ENCODE measurements at regions not wholly inside any gene's neighbourhood (a gene's known extent, or its start where the extent isn't known, plus 50 kb on each side); places are given as distances from the start of the nearest gene placed in this dataset.

- H3K27ac Mint-ChIP-seq: no peak overlapping the region
- no peaks in the 10 kb centered on the region for H3K36me3 Mint-ChIP-seq (ENCODE audit: low read depth)
- DNase-seq (ENCODE audit: low spot score): no peak
- intact Hi-C loops (cut with micrococcal nuclease): no loop called here
- no peaks in the 10 kb centered on the region for H3K4me1 Mint-ChIP-seq (ENCODE audit: low read depth)
- no peaks in the 10 kb centered on the region for H3K9me3 Mint-ChIP-seq
- H3K4me3 Mint-ChIP-seq (ENCODE audit: low read depth): no peak overlapping the region
- peaks cover 24% of the 10 kb centered on the region for H3K27me3 Mint-ChIP-seq (ENCODE audit: low read depth)
Measured at GRCh38 chr11:134539285-134539684, 127.2 kb upstream of the B3GAT1 start.

DNA sequence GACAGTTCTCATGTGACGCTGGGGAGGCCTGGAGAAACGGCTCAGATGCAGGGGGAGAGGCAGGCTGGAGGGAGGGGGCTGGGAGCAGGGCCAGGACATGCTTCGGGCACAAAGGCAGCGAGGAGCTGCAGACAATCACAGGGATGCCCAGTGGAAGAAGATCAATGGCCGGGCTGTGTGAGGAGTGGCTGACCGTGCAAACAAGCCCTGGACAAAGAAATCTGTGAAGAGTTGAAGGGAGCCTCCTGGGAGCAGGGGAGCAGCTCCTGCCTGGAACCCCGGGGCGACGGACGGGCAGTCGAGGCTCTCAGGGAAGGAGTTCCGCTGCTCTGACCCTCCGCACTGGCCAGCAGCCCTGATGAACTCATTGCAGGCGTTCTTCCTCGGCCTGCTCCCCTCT lies 126.7 kb upstream of the B3GAT1 start:
- no peak for DNase-seq (ENCODE audit: low spot score)

DNA sequence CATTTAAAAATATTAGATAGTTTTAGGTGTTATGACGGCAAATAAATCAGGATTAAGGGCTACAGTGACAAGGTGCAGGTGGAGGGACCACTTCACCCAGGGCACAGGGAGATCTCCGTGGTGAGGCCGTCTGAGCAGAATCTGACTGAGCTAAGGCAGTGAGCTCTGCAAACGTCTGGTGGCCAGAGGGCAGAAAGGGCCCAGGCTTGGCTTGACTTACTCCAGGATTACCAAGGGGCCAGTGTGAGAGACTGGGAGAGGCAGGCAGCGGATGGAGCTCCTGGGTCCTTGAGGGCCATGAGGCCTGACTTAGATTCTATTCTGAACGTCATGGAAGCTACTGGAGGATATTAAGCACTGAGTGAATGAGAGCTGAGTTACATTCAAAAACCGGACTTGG lies 125.9 kb upstream of the B3GAT1 start:
- H3K4me3 Mint-ChIP-seq (ENCODE audit: low read depth): no peak overlapping the region
- no peaks in the 10 kb centered on the region for H3K4me1 Mint-ChIP-seq (ENCODE audit: low read depth)
- no peak overlapping the region for H3K27ac Mint-ChIP-seq
- intact Hi-C loops (cut with micrococcal nuclease): no loop called here
- DNase-seq (ENCODE audit: low spot score): no peak
- no peaks in the 10 kb centered on the region for H3K9me3 Mint-ChIP-seq
- peaks cover 27% of the 10 kb centered on the region for H3K27me3 Mint-ChIP-seq (ENCODE audit: low read depth)
- H3K36me3 Mint-ChIP-seq (ENCODE audit: low read depth): no peaks in the 10 kb centered on the region

More for the DNA sequence above, 126.7 kb upstream of the B3GAT1 start:
- Mint-ChIP-seq H3K4me3 (ENCODE audit: low read depth) (no peak overlapping the region), H3K27ac (no peak overlapping the region), H3K36me3 (ENCODE audit: low read depth) (no peaks in the 10 kb centered on the region), H3K9me3 (no peaks in the 10 kb centered on the region), H3K4me1 (ENCODE audit: low read depth) (no peaks in the 10 kb centered on the region), H3K27me3 (ENCODE audit: low read depth) (peaks cover 27% of the 10 kb centered on the region)
- intact Hi-C loops (cut with micrococcal nuclease): no loop called here

DNA sequence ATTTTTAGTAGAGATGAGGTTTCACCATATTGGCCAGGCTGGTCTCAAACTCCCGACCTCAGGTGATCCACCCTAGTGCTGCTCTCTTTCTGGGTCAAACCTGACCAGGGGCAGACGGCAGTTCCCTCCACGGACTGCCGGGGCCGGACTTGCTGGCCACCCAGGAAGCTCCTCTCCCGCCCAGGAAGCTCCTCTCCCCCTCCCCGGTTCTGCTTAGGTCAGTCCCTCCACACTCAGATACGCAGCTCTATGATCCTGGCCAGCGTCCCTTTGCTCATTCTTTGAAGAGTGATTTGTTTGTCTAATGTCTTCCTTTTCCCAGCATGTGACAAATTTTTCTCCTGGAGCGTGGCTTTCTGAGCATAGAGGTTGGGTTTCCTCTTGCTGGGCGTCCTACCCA lies 125.3 kb upstream of the B3GAT1 start:
- no peak for DNase-seq (ENCODE audit: low spot score)
- Mint-ChIP-seq H3K27me3 (ENCODE audit: low read depth) (peaks cover 27% of the 10 kb centered on the region), H3K4me3 (ENCODE audit: low read depth) (no peak overlapping the region), H3K4me1 (ENCODE audit: low read depth) (no peaks in the 10 kb centered on the region), H3K36me3 (ENCODE audit: low read depth) (no peaks in the 10 kb centered on the region), H3K9me3 (no peaks in the 10 kb centered on the region), H3K27ac (no peak overlapping the region)
- intact Hi-C loops (cut with micrococcal nuclease): no loop called here

DNA sequence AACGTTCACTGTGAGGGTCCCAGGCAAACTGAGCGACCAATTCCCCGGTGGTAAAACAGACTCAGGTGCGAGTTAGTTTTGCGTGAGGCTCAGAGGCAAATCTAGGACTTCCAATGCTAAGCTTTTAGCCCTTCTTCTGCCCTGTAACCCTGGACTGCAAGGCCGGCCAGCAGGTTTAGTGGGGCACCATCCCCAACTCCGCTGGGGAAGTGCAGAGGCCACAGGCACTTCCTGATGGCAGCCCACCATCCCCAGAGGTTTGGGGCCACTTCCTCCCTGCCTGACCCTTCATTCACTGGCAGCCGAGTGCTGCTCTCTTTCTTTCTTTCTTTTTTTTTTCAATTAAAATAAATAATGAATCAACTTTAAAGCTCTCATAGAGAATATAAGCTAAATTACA lies 124.6 kb upstream of the B3GAT1 start:
- H3K4me3 Mint-ChIP-seq (ENCODE audit: low read depth): no peak overlapping the region
- DNase-seq (ENCODE audit: low spot score): no peak
- H3K9me3 Mint-ChIP-seq: no peaks in the 10 kb centered on the region
- no peaks in the 10 kb centered on the region for H3K4me1 Mint-ChIP-seq (ENCODE audit: low read depth)
- no peaks in the 10 kb centered on the region for H3K36me3 Mint-ChIP-seq (ENCODE audit: low read depth)
- no peak overlapping the region for H3K27ac Mint-ChIP-seq
- peaks cover 27% of the 10 kb centered on the region for H3K27me3 Mint-ChIP-seq (ENCODE audit: low read depth)
- intact Hi-C loops (cut with micrococcal nuclease): no loop called here

DNA sequence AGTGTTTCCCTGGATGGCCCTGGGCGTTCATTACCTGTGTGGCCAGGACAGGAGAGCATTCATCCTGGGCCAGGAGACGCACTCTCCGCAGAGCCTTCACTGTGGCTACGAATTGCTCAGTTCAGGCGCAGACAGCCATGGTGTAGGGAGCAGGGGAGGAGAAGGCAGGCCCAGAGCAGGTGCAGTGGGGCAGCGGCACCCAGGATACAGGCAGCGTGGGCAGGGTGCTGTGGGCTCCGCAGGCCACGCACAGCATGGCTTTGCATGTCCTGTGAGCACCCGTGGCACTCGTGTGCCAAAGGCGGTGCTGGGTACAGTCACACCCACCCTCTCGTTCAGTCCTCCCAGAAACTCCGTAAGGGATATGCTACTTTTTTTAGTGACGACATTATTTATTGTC lies 124.2 kb upstream of the B3GAT1 start:
- intact Hi-C loops (cut with micrococcal nuclease): no loop called here
- no peaks in the 10 kb centered on the region for H3K4me1 Mint-ChIP-seq (ENCODE audit: low read depth)

GRCh38 chr11:134535029-134536025 lies 123.3 kb upstream of the B3GAT1 start:
- Mint-ChIP-seq H3K27ac (no peak overlapping the region), H3K36me3 (ENCODE audit: low read depth) (no peaks in the 10 kb centered on the region), H3K9me3 (no peaks in the 10 kb centered on the region), H3K27me3 (ENCODE audit: low read depth) (peaks cover 25% of the 10 kb centered on the region), H3K4me1 (ENCODE audit: low read depth) (no peaks in the 10 kb centered on the region), H3K4me3 (ENCODE audit: low read depth) (no peak overlapping the region)
- intact Hi-C loops (cut with micrococcal nuclease): no loop called here
- no peak for DNase-seq (ENCODE audit: low spot score)

More for the DNA sequence above, 124.2 kb upstream of the B3GAT1 start:
- Mint-ChIP-seq H3K9me3 (no peaks in the 10 kb centered on the region), H3K27me3 (ENCODE audit: low read depth) (peaks cover 27% of the 10 kb centered on the region), H3K27ac (no peak overlapping the region), H3K4me3 (ENCODE audit: low read depth) (no peak overlapping the region), H3K36me3 (ENCODE audit: low read depth) (no peaks in the 10 kb centered on the region)
- DNase-seq (ENCODE audit: low spot score): no peak

- H3K27ac Mint-ChIP-seq: no peak overlapping the region
- DNase-seq (ENCODE audit: low spot score): no peak
- no peaks in the 10 kb centered on the region for H3K4me1 Mint-ChIP-seq (ENCODE audit: low read depth)
- no peak overlapping the region for H3K4me3 Mint-ChIP-seq (ENCODE audit: low read depth)
- no peaks in the 10 kb centered on the region for H3K36me3 Mint-ChIP-seq (ENCODE audit: low read depth)
- no peaks in the 10 kb centered on the region for H3K9me3 Mint-ChIP-seq
- intact Hi-C loops (cut with micrococcal nuclease): no loop called here
- H3K27me3 Mint-ChIP-seq (ENCODE audit: low read depth): peaks cover 25% of the 10 kb centered on the region
Measured at GRCh38 chr11:134533511-134533910, 121.5 kb upstream of the B3GAT1 start.

DNA sequence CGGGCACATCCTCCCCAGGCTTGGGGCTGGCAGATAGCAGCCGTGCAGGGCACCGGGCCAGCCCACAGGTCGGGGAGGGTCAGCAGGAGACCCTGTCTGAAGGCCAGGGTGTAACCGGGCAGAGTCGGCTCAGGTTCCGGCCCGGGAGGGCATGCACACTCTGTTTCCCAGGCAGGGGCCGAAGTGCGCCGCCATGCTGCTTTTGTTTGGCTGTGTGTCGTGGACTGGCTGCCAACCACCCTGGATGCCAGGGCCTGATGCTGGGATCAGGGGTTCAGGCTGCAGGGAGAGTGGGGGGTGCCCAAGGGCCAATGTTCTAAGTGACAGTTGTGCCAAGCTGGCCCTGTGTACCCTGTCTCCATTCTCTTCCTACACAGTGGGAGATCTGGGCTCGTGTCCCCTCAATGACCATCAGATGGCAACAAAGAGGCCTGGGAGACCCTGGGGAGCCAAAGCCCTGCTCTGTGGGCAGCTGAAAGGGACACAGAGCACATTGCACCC lies 120.9 kb upstream of the B3GAT1 start:
- Mint-ChIP-seq H3K4me3 (ENCODE audit: low read depth) (no peak overlapping the region), H3K4me1 (ENCODE audit: low read depth) (no peaks in the 10 kb centered on the region), H3K36me3 (ENCODE audit: low read depth) (no peaks in the 10 kb centered on the region), H3K27ac (no peak overlapping the region), H3K27me3 (ENCODE audit: low read depth) (peaks cover 21% of the 10 kb centered on the region), H3K9me3 (no peaks in the 10 kb centered on the region)
- intact Hi-C loops (cut with micrococcal nuclease): no loop called here
- DNase-seq (ENCODE audit: low spot score): no peak

GRCh38 chr11:134532131-134532920 lies 120.3 kb upstream of the B3GAT1 start:
- H3K27me3 Mint-ChIP-seq (ENCODE audit: low read depth): peaks cover 18% of the 10 kb centered on the region
- no peaks in the 10 kb centered on the region for H3K36me3 Mint-ChIP-seq (ENCODE audit: low read depth)
- no peak overlapping the region for H3K4me3 Mint-ChIP-seq (ENCODE audit: low read depth)
- intact Hi-C loops (cut with micrococcal nuclease): no loop called here
- no peak for DNase-seq (ENCODE audit: low spot score)
- H3K27ac Mint-ChIP-seq: no peak overlapping the region
- H3K9me3 Mint-ChIP-seq: no peaks in the 10 kb centered on the region
- H3K4me1 Mint-ChIP-seq (ENCODE audit: low read depth): no peaks in the 10 kb centered on the region

- no peak overlapping the region for H3K4me3 Mint-ChIP-seq (ENCODE audit: low read depth)
- DNase-seq (ENCODE audit: low spot score): no peak
Measured at GRCh38 chr11:134531327-134532130, 119.5 kb upstream of the B3GAT1 start.

GRCh38 chr11:134530636-134531326 lies 118.7 kb upstream of the B3GAT1 start:
- DNase-seq (ENCODE audit: low spot score): no peak
- Mint-ChIP-seq H3K36me3 (ENCODE audit: low read depth) (no peaks in the 10 kb centered on the region), H3K9me3 (no peaks in the 10 kb centered on the region), H3K27me3 (ENCODE audit: low read depth) (peaks cover 9% of the 10 kb centered on the region), H3K4me3 (ENCODE audit: low read depth) (no peak overlapping the region), H3K4me1 (ENCODE audit: low read depth) (no peaks in the 10 kb centered on the region), H3K27ac (no peak overlapping the region)
- intact Hi-C loops (cut with micrococcal nuclease): no loop called here

More at GRCh38 chr11:134531327-134532130, 119.5 kb upstream of the B3GAT1 start:
- Mint-ChIP-seq H3K27ac (no peak overlapping the region), H3K36me3 (ENCODE audit: low read depth) (no peaks in the 10 kb centered on the region), H3K27me3 (ENCODE audit: low read depth) (peaks cover 16% of the 10 kb centered on the region), H3K4me1 (ENCODE audit: low read depth) (no peaks in the 10 kb centered on the region), H3K9me3 (no peaks in the 10 kb centered on the region)
- intact Hi-C loops (cut with micrococcal nuclease): no loop called here

Data from activated T-helper 2 cell treated with anti-CD3 and anti-CD28 coated beads, Interferon-gamma antibody, Interleukin-2, Interleukin-4, amounts not matched to agents 10 μg/mL and 5 μg/mL and 100 μg/mL, durations not matched to agents 14 hours and 24 hours and 36 hours (primary cell).